LNCAP (cell line): ENCODE measurements at regions not wholly inside any gene's neighbourhood (a gene's known extent, or its start where the extent isn't known, plus 50 kb on each side); places are given as distances from the start of the nearest gene placed in this dataset.

Experiments used
- CTCF ChIP-seq: fragments of 450-650 bp; IDR thresholded peaks from 2 replicates; pipeline ENCODE4 v1.5.1; 2017; ENCODE audit warnings: mild to moderate bottlenecking

GRCh38 chr14:31951638-31951964 is 125.5 kb upstream of the ARHGAP5 start:
- no peak for TF ChIP-seq CTCF

DNA sequence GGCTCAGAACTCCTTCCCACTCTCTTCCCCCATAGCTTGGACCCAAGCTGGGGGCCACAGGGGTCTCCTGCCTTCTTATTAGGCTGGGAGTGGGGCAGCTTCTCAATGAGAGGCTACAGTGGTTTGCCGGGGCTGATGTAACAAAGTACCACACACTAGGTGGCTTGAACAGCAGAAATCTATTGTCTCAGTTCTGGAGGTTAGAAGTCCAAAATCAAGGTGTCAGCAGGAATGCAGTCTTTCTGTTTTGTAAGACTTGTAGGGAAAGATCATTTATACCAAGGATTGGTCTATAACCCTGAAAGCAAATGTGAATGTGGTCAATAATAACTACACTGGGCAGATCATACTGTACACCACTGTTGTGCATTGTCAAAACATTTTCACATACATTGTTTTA is 124.5 kb upstream of the ARHGAP5 start:
- no peak for TF ChIP-seq CTCF

DNA sequence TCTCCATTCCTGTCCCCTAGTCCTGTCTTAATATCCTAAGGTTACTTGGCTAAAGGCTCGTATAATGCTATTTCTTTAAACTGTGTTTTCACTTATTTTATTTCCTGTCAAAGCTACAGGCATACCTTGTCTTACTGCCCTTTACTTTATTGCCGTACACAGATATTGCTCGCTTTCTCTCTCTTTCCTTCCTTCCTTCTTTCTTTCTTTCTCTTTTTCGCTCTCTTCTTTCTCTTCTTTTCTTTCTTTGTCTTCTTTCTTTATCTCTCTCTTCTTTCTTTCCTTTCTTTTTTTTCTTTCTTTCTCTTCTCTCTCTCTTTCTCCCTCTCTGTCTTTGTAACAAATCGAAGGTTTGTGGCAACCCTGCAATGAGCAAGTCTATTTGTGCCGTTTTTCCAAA is 123.9 kb upstream of the ARHGAP5 start:
- no peak for TF ChIP-seq CTCF

- TF ChIP-seq CTCF, result no peak
Observed at GRCh38 chr14:31954991-31955390, 122.1 kb upstream of the ARHGAP5 start.

DNA sequence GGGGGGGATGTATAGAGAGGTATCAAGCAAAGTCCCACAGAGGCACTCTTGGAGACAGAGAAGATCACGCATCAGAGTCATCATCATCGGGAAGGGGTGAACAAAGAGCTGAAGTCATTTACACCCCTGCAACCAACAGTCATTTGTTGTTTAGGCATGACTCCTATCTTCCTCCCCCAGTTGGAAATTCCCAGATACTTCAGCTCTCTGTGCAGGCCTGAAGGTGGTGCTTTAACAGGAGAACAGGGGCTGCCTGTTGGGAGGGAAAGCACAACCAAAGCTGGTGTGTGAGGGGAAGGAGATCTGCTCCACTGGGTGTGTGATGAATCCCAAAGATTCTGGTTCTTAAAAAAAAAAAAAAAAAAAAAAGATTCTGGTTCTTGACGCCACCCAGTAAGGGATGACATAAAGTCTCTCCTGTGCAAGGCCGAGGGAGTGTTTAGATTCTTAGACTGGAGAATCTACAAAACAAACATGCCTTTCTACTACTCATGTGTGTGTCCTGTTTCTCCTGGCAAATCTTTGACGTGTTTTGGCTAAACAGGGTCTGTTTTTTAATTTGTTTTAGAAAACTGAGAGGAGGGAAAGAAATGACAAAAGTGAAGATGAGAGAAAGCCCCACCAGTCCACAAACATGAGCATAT is 121.0 kb upstream of the ARHGAP5 start:
- no peak for TF ChIP-seq CTCF

DNA sequence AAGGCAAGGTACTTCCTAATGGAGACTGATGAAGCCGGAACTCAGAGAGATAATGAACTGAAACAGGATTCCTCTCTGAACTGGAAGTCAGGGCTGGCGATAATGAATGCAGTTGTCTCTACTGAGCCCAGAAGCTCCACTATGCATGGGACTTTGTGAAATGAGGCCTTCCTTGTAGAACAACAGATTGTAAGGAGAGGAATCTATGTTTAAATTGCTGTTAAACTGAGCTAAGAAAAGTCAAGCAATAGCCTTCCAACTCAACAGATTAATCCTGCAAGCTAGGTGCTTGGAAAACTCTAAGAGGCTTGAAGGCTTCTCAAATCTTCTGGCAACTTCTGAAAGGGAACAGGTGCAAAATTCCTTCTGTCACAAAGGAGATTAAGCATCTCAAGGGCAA is 119.5 kb upstream of the ARHGAP5 start:
- no peak for TF ChIP-seq CTCF

DNA sequence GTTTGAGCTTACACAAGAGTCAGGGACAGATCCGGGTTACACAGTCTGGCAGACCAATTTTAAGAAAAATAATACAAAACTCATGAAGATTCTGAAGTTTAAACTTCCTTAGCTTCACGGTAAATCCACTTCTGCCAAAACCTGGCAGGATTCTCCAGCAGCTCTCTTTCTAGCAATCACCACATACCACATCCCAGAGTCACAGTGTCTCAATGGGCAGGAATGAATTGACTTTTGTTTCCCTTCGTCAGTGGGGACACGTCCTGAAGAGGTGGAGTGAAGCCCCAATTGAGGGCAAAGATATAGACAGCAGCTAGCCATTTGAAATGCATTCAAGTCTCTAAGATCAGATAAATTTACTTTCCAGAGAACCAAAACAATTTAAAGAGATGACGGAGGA is 117.1 kb upstream of the ARHGAP5 start:
- TF ChIP-seq CTCF, result no peak

GRCh38 chr14:31961896-31962295 is 115.2 kb upstream of the ARHGAP5 start:
- TF ChIP-seq CTCF, result no peak
